ENCODE measurements at regions not wholly inside any gene's neighbourhood (a gene's known extent, or its start where the extent isn't known, plus 50 kb on each side); places are given as distances from the start of the nearest gene placed in this dataset.

DNA sequence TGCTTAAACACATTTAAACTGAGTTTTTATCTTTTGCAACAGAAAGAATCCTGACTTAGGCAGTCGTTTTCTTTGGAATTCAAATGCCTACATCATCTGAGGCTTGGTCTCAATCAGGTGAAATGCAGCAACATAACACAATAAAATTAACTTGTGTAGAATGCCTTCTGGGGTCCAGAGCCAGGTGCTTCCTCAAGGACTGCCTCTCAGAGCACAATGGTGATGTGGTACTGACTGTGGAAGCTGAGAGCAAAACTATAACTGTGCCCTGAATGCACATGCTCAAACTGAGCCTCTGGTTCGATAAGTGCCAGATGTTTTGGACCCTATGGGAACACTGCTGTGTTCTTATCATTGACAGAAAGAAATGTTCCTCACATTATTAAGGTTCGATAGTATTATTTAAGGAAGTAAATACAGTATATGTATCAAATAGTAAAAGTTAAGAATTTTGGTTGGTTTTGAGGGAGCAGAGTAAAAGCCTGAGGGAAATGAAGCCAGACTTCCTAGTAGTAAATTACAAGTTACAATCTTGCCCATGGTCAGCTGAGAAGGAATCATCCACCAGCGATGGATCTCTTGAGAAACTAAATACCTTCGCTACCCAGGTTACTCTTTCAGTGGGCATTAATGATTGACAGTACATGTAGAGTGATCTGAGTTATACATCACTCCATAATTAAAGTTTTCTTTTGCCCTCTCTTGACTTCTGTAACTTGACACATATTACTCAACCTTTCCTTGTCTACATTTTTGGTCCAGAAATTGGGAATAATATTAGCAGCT, 122.9 kb upstream of the ATP2B1 start:
- Mint-ChIP-seq H3K4me3 (no peak overlapping the region), H3K4me1 (peaks cover 5% of the 10 kb centered on the region), H3K36me3 (ENCODE audit: low read depth) (no peaks in the 10 kb centered on the region), H3K27ac (ENCODE audit: unreplicated experiment) (no peak overlapping the region), H3K27me3 (ENCODE audit: low read depth) (no peaks in the 10 kb centered on the region), H3K9me3 (no peaks in the 10 kb centered on the region)
- DNase-seq (ENCODE audit: low read depth, low spot score), result no peak
- TF ChIP-seq, protein P1, sequence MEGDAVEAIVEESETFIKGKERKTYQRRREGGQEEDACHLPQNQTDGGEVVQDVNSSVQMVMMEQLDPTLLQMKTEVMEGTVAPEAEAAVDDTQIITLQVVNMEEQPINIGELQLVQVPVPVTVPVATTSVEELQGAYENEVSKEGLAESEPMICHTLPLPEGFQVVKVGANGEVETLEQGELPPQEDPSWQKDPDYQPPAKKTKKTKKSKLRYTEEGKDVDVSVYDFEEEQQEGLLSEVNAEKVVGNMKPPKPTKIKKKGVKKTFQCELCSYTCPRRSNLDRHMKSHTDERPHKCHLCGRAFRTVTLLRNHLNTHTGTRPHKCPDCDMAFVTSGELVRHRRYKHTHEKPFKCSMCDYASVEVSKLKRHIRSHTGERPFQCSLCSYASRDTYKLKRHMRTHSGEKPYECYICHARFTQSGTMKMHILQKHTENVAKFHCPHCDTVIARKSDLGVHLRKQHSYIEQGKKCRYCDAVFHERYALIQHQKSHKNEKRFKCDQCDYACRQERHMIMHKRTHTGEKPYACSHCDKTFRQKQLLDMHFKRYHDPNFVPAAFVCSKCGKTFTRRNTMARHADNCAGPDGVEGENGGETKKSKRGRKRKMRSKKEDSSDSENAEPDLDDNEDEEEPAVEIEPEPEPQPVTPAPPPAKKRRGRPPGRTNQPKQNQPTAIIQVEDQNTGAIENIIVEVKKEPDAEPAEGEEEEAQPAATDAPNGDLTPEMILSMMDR (conservative IDR thresholded peaks at IDR 0.05), result no peak

DNA sequence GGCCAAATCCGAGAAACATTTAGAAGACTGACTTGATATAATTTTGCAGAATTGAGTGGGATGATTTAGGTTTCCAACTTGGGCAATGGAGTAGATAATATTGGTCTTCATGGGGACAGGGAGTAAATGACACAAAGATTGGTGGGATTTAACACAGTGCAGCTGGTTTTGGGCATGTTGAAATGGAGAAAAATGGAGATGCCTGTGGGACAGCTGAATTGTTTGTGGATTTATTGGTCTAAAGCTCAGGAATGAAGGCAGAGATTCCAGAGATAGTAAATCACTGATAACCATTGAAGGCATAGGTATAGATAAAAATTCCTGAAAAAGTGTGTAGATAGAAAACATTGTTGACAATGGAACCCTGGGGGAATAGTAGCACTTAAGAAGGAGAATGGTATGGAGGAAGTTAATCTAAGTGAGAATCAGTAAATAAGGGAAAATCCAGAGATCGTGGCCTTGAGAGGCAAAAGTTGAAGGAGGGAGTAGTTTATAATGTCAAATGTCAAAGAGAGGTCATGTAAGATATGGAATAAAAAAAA, 120.9 kb upstream of the ATP2B1 start:
- Mint-ChIP-seq H3K4me3 (no peak overlapping the region), H3K36me3 (ENCODE audit: low read depth) (no peaks in the 10 kb centered on the region), H3K27me3 (ENCODE audit: low read depth) (no peaks in the 10 kb centered on the region), H3K4me1 (peaks cover 5% of the 10 kb centered on the region), H3K9me3 (no peaks in the 10 kb centered on the region), H3K27ac (ENCODE audit: unreplicated experiment) (no peak overlapping the region)
- TF ChIP-seq, protein P1 (conservative IDR thresholded peaks at IDR 0.05), result no peak
- DNase-seq (ENCODE audit: low read depth, low spot score), result no peak

DNA sequence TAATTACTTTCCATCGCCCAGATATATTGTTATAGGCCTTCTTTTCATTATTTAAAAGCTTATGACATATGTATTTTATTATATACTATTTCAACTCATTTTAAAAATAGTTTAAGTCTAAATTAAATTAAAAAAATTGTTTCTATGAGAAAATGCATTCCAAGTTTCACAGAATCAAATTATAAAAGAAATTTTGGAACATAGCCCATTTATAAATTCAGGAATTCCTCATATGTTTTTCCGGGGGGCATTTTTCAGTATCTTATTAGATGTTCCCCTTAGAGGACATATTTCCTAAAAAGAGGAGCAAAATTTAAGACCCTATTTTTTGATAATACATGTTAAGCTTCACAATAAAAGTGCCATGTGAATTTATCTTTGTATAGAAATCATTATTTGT, 119.9 kb upstream of the ATP2B1 start:
- no peak for DNase-seq (ENCODE audit: low read depth, low spot score)
- TF ChIP-seq, protein P1 (conservative IDR thresholded peaks at IDR 0.05), result no peak
- Mint-ChIP-seq H3K36me3 (ENCODE audit: low read depth) (no peaks in the 10 kb centered on the region), H3K4me3 (no peak overlapping the region), H3K27me3 (ENCODE audit: low read depth) (no peaks in the 10 kb centered on the region), H3K27ac (ENCODE audit: unreplicated experiment) (no peak overlapping the region), H3K9me3 (no peaks in the 10 kb centered on the region), H3K4me1 (peaks cover 5% of the 10 kb centered on the region)

DNA sequence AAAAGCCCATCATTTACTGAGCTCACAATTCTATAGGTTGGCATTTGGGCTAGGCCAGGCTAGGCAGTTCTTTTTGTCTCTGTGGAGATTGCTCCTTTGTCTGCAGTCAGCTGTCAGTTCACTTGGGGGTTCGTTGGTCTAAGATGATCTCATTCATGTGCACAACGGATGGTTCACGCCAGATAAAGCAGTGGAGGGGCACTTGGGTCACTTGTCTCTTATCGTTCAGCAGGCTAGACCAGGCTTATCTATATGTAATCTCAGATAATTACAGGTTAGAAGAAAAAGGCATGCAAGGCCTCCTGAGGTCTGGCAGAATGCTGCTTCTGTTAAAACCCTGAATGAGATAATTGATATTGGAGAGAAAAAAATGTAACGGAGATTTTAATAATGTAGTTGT, 119.0 kb upstream of the ATP2B1 start:
- H3K27me3 Mint-ChIP-seq (ENCODE audit: low read depth), result no peaks in the 10 kb centered on the region
- peaks cover 5% of the 10 kb centered on the region for H3K4me1 Mint-ChIP-seq
- TF ChIP-seq, protein P1 (conservative IDR thresholded peaks at IDR 0.05), result no peak
- no peak for DNase-seq (ENCODE audit: low read depth, low spot score)
- no peak overlapping the region for H3K4me3 Mint-ChIP-seq
- no peak overlapping the region for H3K27ac Mint-ChIP-seq (ENCODE audit: unreplicated experiment)
- peaks cover 1% of the 10 kb centered on the region for H3K9me3 Mint-ChIP-seq
- no peaks in the 10 kb centered on the region for H3K36me3 Mint-ChIP-seq (ENCODE audit: low read depth)

DNA sequence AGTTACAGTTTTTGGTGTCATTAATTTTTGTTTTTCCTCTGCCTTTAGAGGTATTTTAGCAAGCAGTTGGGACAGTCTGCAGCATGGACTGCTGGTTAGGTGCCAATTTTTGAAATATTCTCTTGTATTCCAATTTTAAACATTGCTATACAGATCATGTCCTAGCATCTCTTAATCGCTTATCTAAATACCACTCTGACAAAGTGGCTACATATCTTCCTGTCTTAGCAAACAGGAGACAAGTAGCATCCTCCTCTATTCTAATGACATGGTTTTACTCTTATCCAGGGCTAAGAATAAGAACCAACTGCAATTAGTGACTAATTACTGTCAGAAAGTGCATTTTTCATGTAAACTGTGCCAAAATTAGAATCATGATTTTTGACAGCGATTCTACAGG, 117.8 kb upstream of the ATP2B1 start:
- Mint-ChIP-seq H3K9me3 (peaks cover 7% of the 10 kb centered on the region), H3K4me1 (peaks cover 9% of the 10 kb centered on the region), H3K36me3 (ENCODE audit: low read depth) (no peaks in the 10 kb centered on the region), H3K4me3 (no peak overlapping the region), H3K27me3 (ENCODE audit: low read depth) (no peaks in the 10 kb centered on the region), H3K27ac (ENCODE audit: unreplicated experiment) (no peak overlapping the region)
- TF ChIP-seq, protein P1 (conservative IDR thresholded peaks at IDR 0.05), result no peak
- no peak for DNase-seq (ENCODE audit: low read depth, low spot score)
